Liver (tissue), 8 donors: ENCODE measurements at regions not wholly inside any gene's neighbourhood (a gene's known extent, or its start where the extent isn't known, plus 50 kb on each side); places are given as distances from the start of the nearest gene placed in this dataset.

Experiments
- DNase-seq: peaks from one replicate; pipeline ENCODE4 v3.0.0-alpha.2; 2017; ENCODE audit warnings: low spot score
- H3K27ac ChIP-seq, 2 donors: one replicate each; pipeline ENCODE4 v1.7.0; 2013; ENCODE audit warnings: inconsistent platforms in 2 of 2, low read length in 2 of 2, control low read depth in 1 of 2, low read depth in 1 of 2, mild to moderate bottlenecking in 1 of 2
- H3K27me3 ChIP-seq, 4 donors: one replicate each; pipeline versions ENCODE4 v1.6.1 to v1.7.0; 2013; ENCODE audit warnings: low read length in 3 of 4, inconsistent platforms in 1 of 4, mild to moderate bottlenecking in 1 of 4, moderate library complexity in 1 of 4; ENCODE audit not compliant: control insufficient read depth in 4 of 4, insufficient read depth in 4 of 4
- H3K36me3 ChIP-seq, 4 donors: one replicate each; pipeline versions ENCODE4 v1.6.1 to v1.7.0; 2013; ENCODE audit warnings: low read length in 3 of 4, mild to moderate bottlenecking in 3 of 4, low read depth in 1 of 4, moderate library complexity in 1 of 4; ENCODE audit not compliant: control insufficient read depth in 4 of 4, insufficient read depth in 3 of 4
- H3K4me1 ChIP-seq, 4 donors: one replicate each; pipeline versions ENCODE4 v1.6.1 to v1.7.0; 2013; ENCODE audit warnings: low read length in 3 of 4, mild to moderate bottlenecking in 3 of 4, moderate library complexity in 1 of 4; ENCODE audit not compliant: control insufficient read depth in 4 of 4, insufficient read depth in 4 of 4
- H3K4me3 ChIP-seq, 3 donors: one replicate each; pipeline versions ENCODE4 v1.6.1 to v1.7.0; 2013; ENCODE audit warnings: low read length in 3 of 3, control low read depth in 1 of 3, low read depth in 1 of 3, mild to moderate bottlenecking in 1 of 3
- H3K9ac ChIP-seq, 2 donors: one replicate each; pipeline ENCODE4 v1.7.0; 2013; ENCODE audit warnings: low read length in 2 of 2, mild to moderate bottlenecking in 2 of 2, moderate library complexity in 2 of 2, control low read depth in 1 of 2, low read depth in 1 of 2
- H3K9me3 ChIP-seq, 4 donors: one replicate each; pipeline versions ENCODE4 v1.6.1 to v1.7.0; 2013; ENCODE audit warnings: low read length in 3 of 4; ENCODE audit not compliant: control insufficient read depth in 4 of 4
- EGR1 ChIP-seq, 2 donors: IDR thresholded peaks; 2 replicates each; pipeline ENCODE4 v1.6.1; 2016 to 2018; ENCODE audit warnings: antibody characterized with exemption in 2 of 2, low read depth in 2 of 2
- FOXA1 ChIP-seq: IDR thresholded peaks from 2 replicates; pipeline ENCODE4 v1.6.1; 2016; ENCODE audit warnings: antibody characterized with exemption
- FOXA2 ChIP-seq: IDR thresholded peaks from 2 replicates; pipeline ENCODE4 v1.6.1; 2016; ENCODE audit warnings: antibody characterized with exemption
- GABPA ChIP-seq, 2 donors: IDR thresholded peaks in 1 of 2; conservative IDR thresholded peaks in 1 of 2; 2 replicates each; pipeline ENCODE4 v1.6.1; 2016; ENCODE audit warnings: antibody characterized with exemption in 2 of 2, mild to moderate bottlenecking in 1 of 2, moderate library complexity in 1 of 2
- HNF4A ChIP-seq, 2 donors: conservative IDR thresholded peaks; 2 replicates each; pipeline ENCODE4 v1.6.1; 2016; ENCODE audit warnings: antibody characterized with exemption in 2 of 2, mild to moderate bottlenecking in 2 of 2
- HNF4G ChIP-seq: IDR thresholded peaks from 2 replicates; pipeline ENCODE4 v1.6.1; 2016; ENCODE audit warnings: antibody characterized with exemption
- JUND ChIP-seq, 2 donors: IDR thresholded peaks; 2 replicates each; pipeline ENCODE4 v1.6.1; 2016; ENCODE audit warnings: antibody characterized with exemption in 2 of 2
- MAX ChIP-seq: IDR thresholded peaks from 2 replicates; pipeline ENCODE4 v1.6.1; 2016; ENCODE audit warnings: antibody characterized with exemption
- NR2F2 ChIP-seq: IDR thresholded peaks from 2 replicates; pipeline ENCODE4 v1.6.1; 2016; ENCODE audit warnings: antibody characterized with exemption
- RAD21 ChIP-seq, 2 donors: IDR thresholded peaks; 2 replicates each; pipeline ENCODE4 v1.6.1; 2016; ENCODE audit warnings: antibody characterized with exemption in 2 of 2, mild to moderate bottlenecking in 2 of 2
- REST ChIP-seq: IDR thresholded peaks from 2 replicates; pipeline ENCODE4 v1.6.1; 2016; ENCODE audit warnings: antibody characterized with exemption, mild to moderate bottlenecking
- RXRA ChIP-seq, 2 donors: IDR thresholded peaks; 2 replicates each; pipeline ENCODE4 v1.6.1; 2017 to 2018; ENCODE audit warnings: antibody characterized with exemption in 2 of 2, mild to moderate bottlenecking in 1 of 2
- SP1 ChIP-seq: IDR thresholded peaks from 2 replicates; pipeline ENCODE4 v1.6.1; 2018; ENCODE audit warnings: antibody characterized with exemption, mild to moderate bottlenecking
- TAF1 ChIP-seq: conservative IDR thresholded peaks from 2 replicates; pipeline ENCODE4 v1.6.1; 2016; ENCODE audit warnings: antibody characterized with exemption, mild to moderate bottlenecking
- YY1 ChIP-seq: IDR thresholded peaks from 2 replicates; pipeline ENCODE4 v1.6.1; 2016; ENCODE audit warnings: antibody characterized with exemption, mild to moderate bottlenecking
- ZBTB33 ChIP-seq: IDR thresholded peaks from 2 replicates; pipeline ENCODE4 v1.6.1; 2016; ENCODE audit warnings: antibody characterized with exemption
- WGBS: extraction: QIAGEN DNeasy Blood & Tissue Kit; methylation state at CpG from one replicate; pipeline ENCODE4 v1.1.7; 2013; 5-methylcytosine and 5-hydroxymethylcytosine counted together
- TF ChIP-seq, protein P1 (sequence below): fragments of 150-350 bp; IDR thresholded peaks from 2 replicates; pipeline ENCODE4 v1.5.1; 2017; ENCODE audit warnings: improper control_type of control experiment, low read depth, low read length; ENCODE audit not compliant: missing input control
- TF ChIP-seq, protein P2 (sequence below): IDR thresholded peaks from 2 replicates; pipeline ENCODE4 v1.6.1; 2016; ENCODE audit warnings: antibody characterized with exemption
- donor health status: healthy.
- donor health status: healthy.
- donor health status: healthy.
- donor health status: healthy.
- donor health status: healthy.

DNA sequence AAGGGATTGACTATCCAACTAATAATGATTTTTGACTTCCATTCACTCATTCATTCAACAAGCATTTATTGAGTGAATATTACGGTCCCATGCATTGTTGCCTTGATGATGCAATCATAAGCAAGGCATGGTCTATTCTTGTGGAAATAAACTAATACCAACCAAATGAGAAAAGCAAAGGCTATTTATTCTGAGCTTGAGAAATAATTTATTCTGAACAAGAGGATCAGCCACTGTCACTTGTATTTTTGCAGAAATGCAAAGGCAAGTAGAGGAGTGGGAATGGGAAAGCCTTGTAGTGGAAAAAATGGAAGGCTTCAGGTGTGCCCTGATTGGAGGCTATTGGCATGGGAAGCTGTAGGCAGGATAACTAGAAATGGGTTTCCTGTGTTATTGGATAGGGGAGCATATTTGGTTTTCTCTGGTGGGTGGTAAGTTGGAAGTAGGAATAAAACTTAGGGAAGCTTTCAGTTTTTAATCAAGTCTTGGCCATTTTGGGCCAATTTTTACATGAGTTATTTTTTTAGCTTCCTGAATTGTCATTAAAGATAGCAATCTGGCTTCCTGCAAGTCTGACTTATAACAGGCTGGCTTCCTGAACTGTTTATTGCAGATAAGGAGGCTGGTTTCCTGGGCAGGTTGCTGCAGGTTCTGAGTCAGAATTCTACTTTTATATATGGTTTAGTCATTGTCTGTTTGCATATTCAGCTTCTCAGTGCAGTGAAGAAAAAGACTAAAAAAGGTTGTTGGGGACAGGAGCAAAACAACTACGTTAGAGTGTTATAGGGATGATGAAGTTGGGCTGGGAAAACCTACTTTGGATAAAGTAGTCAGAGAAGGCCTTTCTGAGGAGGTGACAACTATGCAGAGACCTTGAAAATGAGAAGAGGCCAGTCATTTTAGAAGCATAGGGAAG is 106.7 kb downstream of the APIP start:
- Histone ChIP-seq H3K27me3 (no peaks in the 10 kb centered on the region), H3K36me3 (no peaks in the 10 kb centered on the region), H3K27ac (no peak overlapping the region), H3K9me3 (peaks cover 0 to 2% (median 1%) of the 10 kb centered on the region in 4 donors), H3K9ac (no peak overlapping the region), H3K4me1 (no peaks in the 10 kb centered on the region), H3K4me3 (no peak overlapping the region)
- no peak for TF ChIP-seq SP1
- TF ChIP-seq REST = no peak
- no peak for TF ChIP-seq GABPA (IDR thresholded peaks at IDR 0.05 in 1 of 2, conservative IDR thresholded peaks at IDR 0.05 in 1 of 2)
- TF ChIP-seq FOXA2 = no peak
- TF ChIP-seq FOXA1 = no peak
- TF ChIP-seq, protein P1, sequence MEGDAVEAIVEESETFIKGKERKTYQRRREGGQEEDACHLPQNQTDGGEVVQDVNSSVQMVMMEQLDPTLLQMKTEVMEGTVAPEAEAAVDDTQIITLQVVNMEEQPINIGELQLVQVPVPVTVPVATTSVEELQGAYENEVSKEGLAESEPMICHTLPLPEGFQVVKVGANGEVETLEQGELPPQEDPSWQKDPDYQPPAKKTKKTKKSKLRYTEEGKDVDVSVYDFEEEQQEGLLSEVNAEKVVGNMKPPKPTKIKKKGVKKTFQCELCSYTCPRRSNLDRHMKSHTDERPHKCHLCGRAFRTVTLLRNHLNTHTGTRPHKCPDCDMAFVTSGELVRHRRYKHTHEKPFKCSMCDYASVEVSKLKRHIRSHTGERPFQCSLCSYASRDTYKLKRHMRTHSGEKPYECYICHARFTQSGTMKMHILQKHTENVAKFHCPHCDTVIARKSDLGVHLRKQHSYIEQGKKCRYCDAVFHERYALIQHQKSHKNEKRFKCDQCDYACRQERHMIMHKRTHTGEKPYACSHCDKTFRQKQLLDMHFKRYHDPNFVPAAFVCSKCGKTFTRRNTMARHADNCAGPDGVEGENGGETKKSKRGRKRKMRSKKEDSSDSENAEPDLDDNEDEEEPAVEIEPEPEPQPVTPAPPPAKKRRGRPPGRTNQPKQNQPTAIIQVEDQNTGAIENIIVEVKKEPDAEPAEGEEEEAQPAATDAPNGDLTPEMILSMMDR = no peak
- no peak for TF ChIP-seq HNF4A (conservative IDR thresholded peaks at IDR 0.05)
- TF ChIP-seq EGR1 (IDR thresholded peaks at IDR 0.05; ENCODE audit: low read depth in 2 of 2) = no peak
- TF ChIP-seq, protein P2, sequence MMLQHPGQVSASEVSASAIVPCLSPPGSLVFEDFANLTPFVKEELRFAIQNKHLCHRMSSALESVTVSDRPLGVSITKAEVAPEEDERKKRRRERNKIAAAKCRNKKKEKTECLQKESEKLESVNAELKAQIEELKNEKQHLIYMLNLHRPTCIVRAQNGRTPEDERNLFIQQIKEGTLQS = no peak
- TF ChIP-seq RAD21 (IDR thresholded peaks at IDR 0.05) = no peak
- no peak for TF ChIP-seq NR2F2
- TF ChIP-seq RXRA (IDR thresholded peaks at IDR 0.05) = no peak
- no peak for TF ChIP-seq TAF1
- TF ChIP-seq JUND (IDR thresholded peaks at IDR 0.05) = no peak
- no peak for TF ChIP-seq ZBTB33
- TF ChIP-seq YY1 = no peak
- TF ChIP-seq MAX = no peak
- no peak for TF ChIP-seq HNF4G
- DNase-seq = no peak
- WGBS = 90% methylated on average over 2 of the region's 2 CpGs
